Vagina (tissue), 2 donors: ENCODE measurements at regions not wholly inside any gene's neighbourhood (a gene's known extent, or its start where the extent isn't known, plus 50 kb on each side); places are given as distances from the start of the nearest gene placed in this dataset.

ENCODE experiments used
- DNase-seq, 2 donors: peaks; one replicate each; pipeline ENCODE4 v3.0.0-alpha.2; 2017; ENCODE audit errors: extremely low spot score in 2 of 2
- H3K27ac ChIP-seq: fragments of 200-600 bp; sonication (generic); one replicate; pipeline ENCODE4 v1.5.1; 2019
- H3K27me3 ChIP-seq: fragments of 200-600 bp; sonication (generic); one replicate; pipeline ENCODE4 v1.5.1; 2019
- H3K36me3 ChIP-seq, 2 donors: fragments of 200-600 bp; sonication (generic); one replicate each; pipeline ENCODE4 v1.5.1; 2017 to 2019
- H3K4me1 ChIP-seq: fragments of 200-600 bp; sonication (generic); one replicate; pipeline ENCODE4 v1.5.1; 2019
- H3K4me3 ChIP-seq, 2 donors: fragments of 200-600 bp; sonication (generic); 1 replicate in 1 of 2; 2 replicates in 1 of 2; pipeline ENCODE4 v1.5.1; 2016 to 2019
- H3K9me3 ChIP-seq: fragments of 200-600 bp; sonication (generic); one replicate; pipeline ENCODE4 v1.5.1; 2019
- CTCF ChIP-seq, 3 experiments: fragments of 450-650 bp in 2 of 3; fragments of 200-600 bp in 1 of 3; sonication (generic) in 1 of 3; IDR thresholded peaks; one replicate each; pipeline ENCODE4 v1.5.1; 2017 to 2019; ENCODE audit warnings: antibody characterized with exemption in 3 of 3, mild to moderate bottlenecking in 2 of 3, moderate library complexity in 2 of 3
- POLR2A ChIP-seq, 2 donors: fragments of 450-650 bp; IDR thresholded peaks; one replicate each; pipeline ENCODE4 v1.6.1; 2017; ENCODE audit warnings: antibody characterized with exemption in 2 of 2, mild to moderate bottlenecking in 2 of 2, moderate library complexity in 2 of 2
- POLR2AphosphoS5 ChIP-seq, 2 donors: sonication (generic); formaldehyde crosslinking; IDR thresholded peaks; one replicate each; pipeline ENCODE4 v1.9.0; 2017; ENCODE audit warnings: antibody characterized with exemption in 2 of 2, mild to moderate bottlenecking in 2 of 2, low read depth in 1 of 2; ENCODE audit not compliant: insufficient read depth in 1 of 2
- intact Hi-C: fragments of 100-400 bp; cut with DNase I; formaldehyde crosslinking; loops from one replicate; pipeline ENCODE4 v1.15.1; 2023

DNA sequence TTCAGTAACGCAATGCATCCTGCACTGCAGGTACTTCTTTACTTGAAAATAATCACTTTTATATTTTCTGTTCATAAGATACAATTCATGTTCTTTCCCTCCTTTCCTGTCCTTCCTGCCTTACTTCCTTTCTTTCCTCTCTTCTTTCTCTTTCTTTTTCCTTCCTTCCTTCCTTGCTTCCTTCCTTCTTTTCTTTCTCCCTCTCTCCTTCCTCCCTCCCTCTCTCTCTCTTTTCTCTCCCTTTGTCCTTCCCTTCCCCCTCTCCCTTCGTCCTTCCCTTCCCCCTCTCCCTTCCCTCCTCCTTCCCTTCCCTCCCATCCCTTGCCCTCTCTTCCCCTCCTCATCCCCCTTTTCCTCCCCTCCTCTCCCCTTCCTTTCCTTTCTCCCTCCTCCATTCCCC lies 227.8 kb upstream of the KLF6 start:
- intact Hi-C loops: no loop called here
- Histone ChIP-seq H3K4me3 (no peak overlapping the region), H3K27me3 (no peaks in the 10 kb centered on the region), H3K9me3 (no peaks in the 10 kb centered on the region), H3K4me1 (no peaks in the 10 kb centered on the region), H3K36me3 (no peaks in the 10 kb centered on the region), H3K27ac (no peak overlapping the region)
- TF ChIP-seq CTCF (IDR thresholded peaks at IDR 0.05) (no peak), POLR2AphosphoS5 (IDR thresholded peaks at IDR 0.05; ENCODE audit: insufficient read depth in 1 of 2, low read depth in 1 of 2) (no peak), POLR2A (IDR thresholded peaks at IDR 0.05) (no peak)
- no peak for DNase-seq

DNA sequence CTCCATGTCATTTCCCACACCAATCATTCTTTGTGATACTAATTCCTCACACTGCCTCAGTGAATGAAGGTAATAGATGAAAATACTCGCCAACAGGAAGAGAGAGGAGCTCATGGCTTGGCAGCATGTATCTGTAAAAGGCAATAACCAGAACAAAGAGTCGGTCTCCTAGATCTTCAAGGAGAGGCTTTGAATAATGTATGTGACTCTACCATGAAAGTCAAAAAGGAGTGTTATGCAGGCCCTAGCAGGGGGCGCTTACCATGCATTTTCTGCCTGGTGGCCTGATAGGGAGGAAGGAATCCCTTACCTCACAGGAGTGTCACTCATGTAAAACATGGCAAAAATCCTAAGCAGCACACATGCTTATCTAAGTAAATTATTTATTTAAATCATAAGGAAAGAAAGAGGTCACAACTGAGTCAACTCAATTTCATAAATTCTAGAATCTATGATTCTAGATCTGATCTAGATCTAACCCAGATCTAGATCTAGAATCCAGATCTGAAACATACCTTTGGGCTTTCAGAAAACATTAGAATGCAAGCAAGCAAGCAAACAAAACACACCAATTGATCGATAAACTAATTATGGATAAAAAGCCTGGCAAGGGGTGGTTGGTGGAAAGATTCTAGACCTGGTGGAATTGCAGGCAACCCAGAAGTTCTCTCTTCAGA lies 226.3 kb upstream of the KLF6 start:
- intact Hi-C loops: no loop called here

DNA sequence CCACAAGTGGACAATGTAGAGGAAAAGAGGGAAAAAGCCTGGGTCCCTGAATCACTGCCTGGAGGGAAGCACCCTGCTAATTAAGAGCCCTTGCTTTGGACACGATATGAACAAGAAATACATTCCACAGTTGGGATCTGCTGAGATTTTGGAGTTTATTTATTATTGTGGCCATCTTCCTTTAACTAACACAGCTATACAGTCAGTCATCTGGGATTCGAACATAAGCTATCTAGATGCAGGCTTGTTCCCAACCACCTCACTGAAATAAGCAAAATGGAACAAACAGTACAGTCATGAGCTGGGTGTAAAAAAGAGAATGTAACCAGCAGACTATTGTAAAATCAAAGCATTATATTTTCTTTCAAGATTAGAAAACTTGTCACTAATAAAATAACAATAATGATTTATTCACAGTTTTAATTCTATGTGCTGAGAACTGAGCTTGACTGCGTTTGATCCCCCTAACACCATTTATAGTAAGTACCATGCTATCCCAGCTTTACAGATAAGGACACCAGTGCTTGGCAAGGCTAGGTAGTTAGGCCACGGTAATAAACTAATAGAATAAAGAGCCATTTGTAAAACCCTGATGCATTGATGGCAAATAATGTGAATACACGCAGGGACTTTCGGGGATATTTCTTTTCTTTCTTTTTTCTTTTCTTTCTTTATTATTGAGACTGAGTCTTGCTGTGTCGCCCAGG lies 223.8 kb upstream of the KLF6 start:
- no peaks in the 10 kb centered on the region for H3K9me3 ChIP-seq
- H3K36me3 ChIP-seq: no peaks in the 10 kb centered on the region
- no peaks in the 10 kb centered on the region for H3K4me1 ChIP-seq
- intact Hi-C loops: no loop called here
- TF ChIP-seq POLR2A (IDR thresholded peaks at IDR 0.05): no peak
- no peak for TF ChIP-seq POLR2AphosphoS5 (IDR thresholded peaks at IDR 0.05; ENCODE audit: insufficient read depth in 1 of 2, low read depth in 1 of 2)
- TF ChIP-seq CTCF (IDR thresholded peaks at IDR 0.05): no peak
- no peaks in the 10 kb centered on the region for H3K27me3 ChIP-seq
- no peak overlapping the region for H3K4me3 ChIP-seq
- no peak for DNase-seq
- H3K27ac ChIP-seq: no peak overlapping the region

More for the DNA sequence above, 226.3 kb upstream of the KLF6 start:
- H3K4me1 ChIP-seq: no peaks in the 10 kb centered on the region
- no peak for DNase-seq
- no peaks in the 10 kb centered on the region for H3K36me3 ChIP-seq
- no peak for TF ChIP-seq POLR2A (IDR thresholded peaks at IDR 0.05)
- TF ChIP-seq POLR2AphosphoS5 (IDR thresholded peaks at IDR 0.05; ENCODE audit: insufficient read depth in 1 of 2, low read depth in 1 of 2): no peak
- no peak for TF ChIP-seq CTCF (IDR thresholded peaks at IDR 0.05)
- no peak overlapping the region for H3K27ac ChIP-seq
- H3K27me3 ChIP-seq: no peaks in the 10 kb centered on the region
- no peak overlapping the region for H3K4me3 ChIP-seq
- no peaks in the 10 kb centered on the region for H3K9me3 ChIP-seq

DNA sequence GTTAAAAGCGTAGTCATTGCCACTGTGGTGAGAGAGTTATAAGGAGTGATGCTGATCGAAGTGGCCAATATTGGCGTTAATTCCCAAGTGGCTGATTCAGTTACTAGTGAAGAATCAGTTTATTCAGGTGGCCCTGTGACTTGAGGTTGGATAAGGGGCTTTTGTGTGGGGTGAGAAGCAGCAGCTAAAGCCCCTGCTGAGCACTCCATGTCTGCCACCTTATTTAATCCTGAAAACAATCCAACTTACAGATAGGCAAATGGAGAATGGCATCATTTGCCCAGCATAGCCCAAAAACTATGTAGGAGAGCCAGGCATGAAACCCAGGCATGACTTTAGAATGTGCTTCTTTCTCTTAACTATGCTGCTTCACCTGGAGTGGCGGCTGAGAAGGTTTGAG lies 222.8 kb upstream of the KLF6 start:
- Histone ChIP-seq H3K36me3 (no peaks in the 10 kb centered on the region), H3K4me1 (no peaks in the 10 kb centered on the region), H3K27ac (no peak overlapping the region), H3K9me3 (no peaks in the 10 kb centered on the region), H3K4me3 (no peak overlapping the region), H3K27me3 (no peaks in the 10 kb centered on the region)
- DNase-seq: no peak
- TF ChIP-seq POLR2AphosphoS5 (IDR thresholded peaks at IDR 0.05; ENCODE audit: insufficient read depth in 1 of 2, low read depth in 1 of 2) (no peak), CTCF (IDR thresholded peaks at IDR 0.05) (no peak), POLR2A (IDR thresholded peaks at IDR 0.05) (no peak)
- intact Hi-C loops: no loop called here

- no peaks in the 10 kb centered on the region for H3K9me3 ChIP-seq
- H3K27me3 ChIP-seq: no peaks in the 10 kb centered on the region
- H3K4me1 ChIP-seq: no peaks in the 10 kb centered on the region
- intact Hi-C loops: no loop called here
- no peak overlapping the region for H3K27ac ChIP-seq
- DNase-seq: no peak
- TF ChIP-seq POLR2A (IDR thresholded peaks at IDR 0.05) (no peak), CTCF (IDR thresholded peaks at IDR 0.05) (no peak), POLR2AphosphoS5 (IDR thresholded peaks at IDR 0.05; ENCODE audit: insufficient read depth in 1 of 2, low read depth in 1 of 2) (no peak)
- H3K4me3 ChIP-seq: no peak overlapping the region
- H3K36me3 ChIP-seq: no peaks in the 10 kb centered on the region
Observed at GRCh38 chr10:4006858-4007257, 221.8 kb upstream of the KLF6 start.
